ENCODE measurements at regions not wholly inside any gene's neighbourhood (a gene's known extent, or its start where the extent isn't known, plus 50 kb on each side); places are given as distances from the start of the nearest gene placed in this dataset.

DNA sequence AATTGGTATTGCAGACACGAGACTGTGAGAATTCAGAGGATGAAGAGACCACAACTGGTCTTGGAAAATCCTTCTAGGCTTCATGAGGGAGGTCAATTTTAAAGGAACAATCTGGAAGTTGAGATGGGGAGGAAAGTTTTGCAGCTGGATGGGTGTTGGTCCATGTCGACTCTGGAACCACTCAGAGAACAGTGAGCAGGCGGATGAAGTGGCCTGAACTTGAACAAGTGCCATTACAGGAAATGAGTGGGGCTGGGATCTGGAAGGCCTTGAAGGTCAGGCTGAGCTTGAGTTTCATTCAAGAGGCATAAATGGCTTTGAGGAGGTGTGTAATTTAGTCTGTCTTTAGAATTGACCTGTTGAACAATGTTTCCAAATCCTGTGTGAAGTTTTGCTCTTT, 140.9 kb downstream of the GALC start:
- Histone ChIP-seq H3K4me1 (ENCODE audit: control insufficient read depth, insufficient read depth, low read length, poor library complexity, severe bottlenecking) (no peaks in the 10 kb centered on the region), H3K27ac (ENCODE audit: insufficient read depth, low read length, poor library complexity, severe bottlenecking) (no peak overlapping the region), H3K36me3 (ENCODE audit: control insufficient read depth, insufficient read depth, low read length) (no peaks in the 10 kb centered on the region), H3K4me3 (ENCODE audit: insufficient read depth, low read depth, low read length, poor library complexity, severe bottlenecking) (no peak overlapping the region), H3K27me3 (replicated peaks; ENCODE audit: control insufficient read depth, insufficient read depth, low read length, poor library complexity, severe bottlenecking) (no peaks in the 10 kb centered on the region), H3K9me3 (ENCODE audit: control insufficient read depth, low read length) (no peaks in the 10 kb centered on the region)
- no peak for DNase-seq

DNA sequence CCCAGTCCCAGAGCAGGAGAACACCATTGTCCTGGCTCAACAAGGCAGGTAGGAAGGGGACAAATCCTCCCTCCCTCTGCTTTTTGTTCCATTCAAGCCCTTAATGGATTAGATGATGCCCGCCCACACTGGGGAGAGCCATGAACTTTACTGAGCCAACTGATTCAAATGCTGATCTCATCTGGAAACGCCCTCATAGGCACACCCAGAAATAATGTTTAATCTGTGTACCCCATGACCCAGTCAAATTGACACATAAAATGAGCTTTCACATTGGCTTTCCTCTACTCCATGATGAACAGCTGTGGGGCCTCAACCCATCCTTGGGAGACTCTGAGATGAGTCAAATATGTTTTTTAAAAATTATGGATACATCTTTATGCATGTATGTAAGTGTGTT, 141.8 kb downstream of the GALC start:
- Histone ChIP-seq H3K27ac (ENCODE audit: insufficient read depth, low read length, poor library complexity, severe bottlenecking) (no peak overlapping the region), H3K4me3 (ENCODE audit: insufficient read depth, low read depth, low read length, poor library complexity, severe bottlenecking) (no peak overlapping the region), H3K4me1 (ENCODE audit: control insufficient read depth, insufficient read depth, low read length, poor library complexity, severe bottlenecking) (no peaks in the 10 kb centered on the region), H3K27me3 (replicated peaks; ENCODE audit: control insufficient read depth, insufficient read depth, low read length, poor library complexity, severe bottlenecking) (no peaks in the 10 kb centered on the region), H3K36me3 (ENCODE audit: control insufficient read depth, insufficient read depth, low read length) (no peaks in the 10 kb centered on the region), H3K9me3 (ENCODE audit: control insufficient read depth, low read length) (no peaks in the 10 kb centered on the region)
- no peak for DNase-seq

DNA sequence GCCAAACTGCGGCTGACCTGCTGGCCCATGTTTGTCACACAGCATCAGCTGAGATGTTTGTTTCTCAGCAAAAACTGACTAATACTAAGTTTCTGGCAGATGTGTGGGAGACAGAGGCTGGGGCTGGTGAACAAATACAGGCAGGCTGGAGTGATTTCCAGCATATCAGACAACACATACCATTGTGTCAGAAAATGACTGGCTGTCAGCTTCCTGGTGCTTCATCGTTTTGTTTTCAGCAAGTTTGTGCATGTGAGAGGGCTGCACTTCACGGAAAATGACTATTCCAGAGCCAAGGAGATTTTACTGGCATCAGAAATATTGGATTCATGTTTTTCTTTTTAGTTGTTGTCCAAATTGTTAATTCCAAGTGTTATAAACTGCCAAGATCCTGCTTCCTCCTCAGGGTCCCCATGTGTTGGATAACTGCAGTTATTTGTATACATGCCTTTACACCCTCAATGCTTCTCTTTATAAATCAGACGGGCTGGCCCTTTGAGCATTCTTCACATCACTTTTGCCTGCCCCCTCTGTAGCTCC, 145.7 kb downstream of the GALC start:
- no peak for DNase-seq
- H3K27me3 ChIP-seq (replicated peaks; ENCODE audit: control insufficient read depth, insufficient read depth, low read length, poor library complexity, severe bottlenecking), result no peaks in the 10 kb centered on the region
- H3K27ac ChIP-seq (ENCODE audit: insufficient read depth, low read length, poor library complexity, severe bottlenecking), result no peak overlapping the region
- no peaks in the 10 kb centered on the region for H3K36me3 ChIP-seq (ENCODE audit: control insufficient read depth, insufficient read depth, low read length)
- H3K4me3 ChIP-seq (ENCODE audit: insufficient read depth, low read depth, low read length, poor library complexity, severe bottlenecking), result no peak overlapping the region
- no peaks in the 10 kb centered on the region for H3K4me1 ChIP-seq (ENCODE audit: control insufficient read depth, insufficient read depth, low read length, poor library complexity, severe bottlenecking)
- no peaks in the 10 kb centered on the region for H3K9me3 ChIP-seq (ENCODE audit: control insufficient read depth, low read length)

DNA sequence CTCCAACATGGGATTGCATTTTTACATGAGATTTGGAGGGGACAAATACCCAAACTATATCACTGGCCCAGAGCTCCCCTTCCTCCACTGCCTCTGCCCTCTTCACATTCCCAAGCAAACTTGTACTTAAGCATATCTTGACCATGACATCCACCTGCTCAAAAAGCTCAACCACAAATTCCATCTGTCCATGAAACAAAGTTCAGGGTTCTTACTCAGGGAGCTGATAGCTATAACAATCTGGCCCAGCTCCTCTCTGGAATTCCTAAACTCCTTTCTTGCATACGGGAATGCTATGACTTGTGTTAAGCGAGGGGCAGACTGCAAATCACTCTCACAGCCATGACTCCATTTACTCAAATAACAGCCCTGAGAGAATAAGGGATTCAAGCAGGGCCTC, 152.1 kb downstream of the GALC start:
- Histone ChIP-seq H3K27me3 (replicated peaks; ENCODE audit: control insufficient read depth, insufficient read depth, low read length, poor library complexity, severe bottlenecking) (no peaks in the 10 kb centered on the region), H3K36me3 (ENCODE audit: control insufficient read depth, insufficient read depth, low read length) (no peaks in the 10 kb centered on the region), H3K4me1 (ENCODE audit: control insufficient read depth, insufficient read depth, low read length, poor library complexity, severe bottlenecking) (no peaks in the 10 kb centered on the region), H3K4me3 (ENCODE audit: insufficient read depth, low read depth, low read length, poor library complexity, severe bottlenecking) (no peak overlapping the region), H3K9me3 (ENCODE audit: control insufficient read depth, low read length) (no peaks in the 10 kb centered on the region), H3K27ac (ENCODE audit: insufficient read depth, low read length, poor library complexity, severe bottlenecking) (no peak overlapping the region)
- DNase-seq, result no peak

DNA sequence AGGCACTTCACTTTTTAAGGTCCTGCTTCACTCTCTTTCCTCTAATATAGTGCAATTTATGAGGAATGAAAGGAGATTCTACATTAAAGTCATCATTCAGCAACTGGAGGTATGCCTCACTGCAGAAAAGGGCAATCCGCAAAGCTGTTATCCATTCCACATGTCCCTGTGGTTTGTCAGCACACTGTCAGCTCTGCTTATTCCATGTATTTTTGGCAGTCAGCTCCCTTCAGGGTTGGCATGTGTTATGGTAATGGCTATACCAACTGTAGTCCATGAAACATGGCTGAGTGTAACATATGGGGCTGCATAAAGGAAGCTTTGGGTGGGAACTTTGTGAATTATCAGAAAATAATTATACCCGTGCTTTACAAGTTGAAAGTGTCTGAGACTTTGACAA, 154.1 kb downstream of the GALC start:
- H3K36me3 ChIP-seq (ENCODE audit: control insufficient read depth, insufficient read depth, low read length), result no peaks in the 10 kb centered on the region
- no peaks in the 10 kb centered on the region for H3K27me3 ChIP-seq (replicated peaks; ENCODE audit: control insufficient read depth, insufficient read depth, low read length, poor library complexity, severe bottlenecking)
- no peaks in the 10 kb centered on the region for H3K4me1 ChIP-seq (ENCODE audit: control insufficient read depth, insufficient read depth, low read length, poor library complexity, severe bottlenecking)
- no peaks in the 10 kb centered on the region for H3K9me3 ChIP-seq (ENCODE audit: control insufficient read depth, low read length)
- no peak overlapping the region for H3K4me3 ChIP-seq (ENCODE audit: insufficient read depth, low read depth, low read length, poor library complexity, severe bottlenecking)
- no peak for DNase-seq
- H3K27ac ChIP-seq (ENCODE audit: insufficient read depth, low read length, poor library complexity, severe bottlenecking), result no peak overlapping the region

DNA sequence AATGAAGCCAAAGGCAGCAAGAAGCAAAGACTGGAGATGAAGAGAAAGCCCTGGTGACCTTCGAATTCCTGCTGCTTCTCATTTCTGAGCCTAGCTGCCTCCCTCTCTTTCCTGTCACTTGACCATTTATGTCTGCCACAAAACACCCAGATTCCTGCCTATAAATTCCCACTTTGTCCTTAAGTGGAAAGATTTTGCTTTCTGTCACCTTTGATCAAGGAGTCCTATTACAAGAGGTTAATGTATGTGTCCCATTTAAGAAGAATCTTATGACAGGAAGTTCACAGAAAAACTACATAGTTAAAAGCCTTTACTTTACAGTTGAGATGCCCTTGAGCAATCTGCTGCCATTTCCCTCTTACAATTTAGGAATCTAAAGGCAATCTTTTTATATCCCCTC, 155.7 kb downstream of the GALC start:
- H3K36me3 ChIP-seq (ENCODE audit: control insufficient read depth, insufficient read depth, low read length), result no peaks in the 10 kb centered on the region

DNA sequence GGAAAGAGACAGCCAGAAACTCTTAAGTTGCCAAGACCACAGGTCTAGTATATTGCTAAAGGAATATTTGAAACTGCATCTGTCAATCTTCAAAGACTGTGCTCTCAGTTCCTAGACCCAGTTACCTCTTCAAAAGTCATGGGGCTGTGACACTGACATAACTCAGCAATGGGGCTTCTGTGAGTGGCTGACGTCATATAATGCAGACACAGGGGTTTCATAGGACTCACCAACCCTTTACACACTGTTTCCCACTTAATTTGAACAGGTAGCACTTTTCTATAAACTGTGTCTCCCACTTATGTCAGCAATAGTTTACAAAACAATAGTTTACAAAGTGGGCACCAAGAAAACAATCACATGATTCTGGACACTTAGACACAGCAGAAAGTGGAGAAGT, 158.4 kb downstream of the GALC start:
- H3K27ac ChIP-seq (ENCODE audit: insufficient read depth, low read length, poor library complexity, severe bottlenecking), result no peak overlapping the region
- H3K4me3 ChIP-seq (ENCODE audit: insufficient read depth, low read depth, low read length, poor library complexity, severe bottlenecking), result no peak overlapping the region
- H3K4me1 ChIP-seq (ENCODE audit: control insufficient read depth, insufficient read depth, low read length, poor library complexity, severe bottlenecking), result no peaks in the 10 kb centered on the region
- H3K27me3 ChIP-seq (replicated peaks; ENCODE audit: control insufficient read depth, insufficient read depth, low read length, poor library complexity, severe bottlenecking), result no peaks in the 10 kb centered on the region
- no peaks in the 10 kb centered on the region for H3K9me3 ChIP-seq (ENCODE audit: control insufficient read depth, low read length)
- DNase-seq, result no peak
- H3K36me3 ChIP-seq (ENCODE audit: control insufficient read depth, insufficient read depth, low read length), result no peaks in the 10 kb centered on the region

More for the DNA sequence above, 155.7 kb downstream of the GALC start:
- Histone ChIP-seq H3K9me3 (ENCODE audit: control insufficient read depth, low read length) (no peaks in the 10 kb centered on the region), H3K27ac (ENCODE audit: insufficient read depth, low read length, poor library complexity, severe bottlenecking) (no peak overlapping the region), H3K4me3 (ENCODE audit: insufficient read depth, low read depth, low read length, poor library complexity, severe bottlenecking) (no peak overlapping the region), H3K27me3 (replicated peaks; ENCODE audit: control insufficient read depth, insufficient read depth, low read length, poor library complexity, severe bottlenecking) (no peaks in the 10 kb centered on the region), H3K4me1 (ENCODE audit: control insufficient read depth, insufficient read depth, low read length, poor library complexity, severe bottlenecking) (no peaks in the 10 kb centered on the region)
- DNase-seq, result no peak

DNA sequence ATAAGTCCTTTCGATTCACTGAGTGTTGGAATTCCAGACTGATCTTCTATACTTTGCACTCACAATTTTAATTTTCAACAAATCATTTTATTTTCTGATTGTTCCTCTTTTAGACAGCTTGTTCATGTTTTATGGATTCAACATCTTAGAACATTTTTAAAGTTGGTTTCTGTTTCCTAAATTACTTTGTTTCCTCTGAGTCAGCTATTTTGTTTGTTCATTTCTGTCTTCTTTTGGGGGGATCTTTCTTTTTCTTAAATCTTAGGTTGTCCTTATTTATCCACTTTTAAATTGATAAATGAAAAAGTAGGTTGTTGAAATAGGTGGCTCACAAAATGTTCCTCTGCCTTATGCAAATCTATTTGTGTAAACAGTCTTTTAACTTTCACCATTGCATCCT, 160.0 kb downstream of the GALC start:
- DNase-seq, result no peak
- Histone ChIP-seq H3K27me3 (replicated peaks; ENCODE audit: control insufficient read depth, insufficient read depth, low read length, poor library complexity, severe bottlenecking) (no peaks in the 10 kb centered on the region), H3K27ac (ENCODE audit: insufficient read depth, low read length, poor library complexity, severe bottlenecking) (no peak overlapping the region)

DNA sequence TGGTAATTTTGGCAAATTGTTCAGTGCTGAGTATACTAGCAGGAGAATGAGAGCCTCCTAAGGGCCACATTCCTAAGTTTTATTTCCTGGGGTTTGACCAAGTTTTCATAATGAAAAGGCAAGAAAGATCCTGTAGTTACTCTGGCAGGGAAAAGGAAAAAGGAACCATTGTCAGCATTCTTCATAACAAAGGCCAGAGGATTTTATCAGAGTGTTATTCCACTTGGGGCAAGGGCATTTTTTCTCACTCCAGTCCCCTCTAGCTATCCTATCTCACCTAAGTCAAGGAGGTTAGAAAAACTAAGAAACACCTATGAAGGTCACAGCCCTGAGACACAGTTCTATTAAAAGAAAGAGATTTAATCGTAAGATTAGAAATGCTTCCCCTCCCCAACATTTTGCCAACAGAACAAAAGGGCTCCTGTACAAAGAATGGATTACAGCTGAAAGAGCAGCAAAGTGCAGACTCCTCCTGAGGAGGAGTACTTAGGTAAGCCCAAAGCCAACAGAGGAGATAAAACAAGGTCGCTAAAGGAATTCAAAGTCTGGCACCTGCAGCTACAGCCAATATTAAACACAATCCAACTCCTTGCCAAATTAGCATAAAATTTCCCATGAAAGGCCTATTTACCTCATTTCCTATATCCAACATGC, 162.4 kb downstream of the GALC start:
- Histone ChIP-seq H3K27me3 (replicated peaks; ENCODE audit: control insufficient read depth, insufficient read depth, low read length, poor library complexity, severe bottlenecking) (no peaks in the 10 kb centered on the region), H3K4me3 (ENCODE audit: insufficient read depth, low read depth, low read length, poor library complexity, severe bottlenecking) (no peak overlapping the region), H3K9me3 (ENCODE audit: control insufficient read depth, low read length) (no peaks in the 10 kb centered on the region), H3K36me3 (ENCODE audit: control insufficient read depth, insufficient read depth, low read length) (no peaks in the 10 kb centered on the region), H3K27ac (ENCODE audit: insufficient read depth, low read length, poor library complexity, severe bottlenecking) (no peak overlapping the region), H3K4me1 (ENCODE audit: control insufficient read depth, insufficient read depth, low read length, poor library complexity, severe bottlenecking) (no peaks in the 10 kb centered on the region)
- no peak for DNase-seq

More for the DNA sequence above, 160.0 kb downstream of the GALC start:
- no peak overlapping the region for H3K4me3 ChIP-seq (ENCODE audit: insufficient read depth, low read depth, low read length, poor library complexity, severe bottlenecking)
- no peaks in the 10 kb centered on the region for H3K9me3 ChIP-seq (ENCODE audit: control insufficient read depth, low read length)
- no peaks in the 10 kb centered on the region for H3K36me3 ChIP-seq (ENCODE audit: control insufficient read depth, insufficient read depth, low read length)
- H3K4me1 ChIP-seq (ENCODE audit: control insufficient read depth, insufficient read depth, low read length, poor library complexity, severe bottlenecking), result no peaks in the 10 kb centered on the region

DNA sequence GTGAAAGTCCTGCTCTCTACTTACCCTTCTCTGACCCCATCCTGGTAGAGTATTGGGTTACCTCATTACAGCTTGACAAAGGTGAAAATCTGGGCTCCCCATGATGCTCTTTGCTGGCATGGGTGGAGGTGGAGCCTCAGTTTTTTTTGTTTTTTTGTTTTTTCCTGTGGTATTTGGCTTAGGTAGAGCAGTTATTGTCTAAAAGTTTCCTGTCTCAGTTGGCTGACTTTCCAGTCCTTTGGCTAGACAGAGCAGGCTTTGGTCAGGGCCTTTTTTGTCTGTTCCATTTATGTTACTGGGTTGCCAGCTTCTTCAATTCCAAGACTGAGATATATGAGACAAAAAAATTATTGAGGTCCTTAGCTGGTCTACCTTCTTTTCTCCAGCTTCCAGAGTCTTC, 163.4 kb downstream of the GALC start:
- no peaks in the 10 kb centered on the region for H3K4me1 ChIP-seq (ENCODE audit: control insufficient read depth, insufficient read depth, low read length, poor library complexity, severe bottlenecking)
- no peak overlapping the region for H3K27ac ChIP-seq (ENCODE audit: insufficient read depth, low read length, poor library complexity, severe bottlenecking)
- no peak for DNase-seq
- H3K4me3 ChIP-seq (ENCODE audit: insufficient read depth, low read depth, low read length, poor library complexity, severe bottlenecking), result no peak overlapping the region
- H3K9me3 ChIP-seq (ENCODE audit: control insufficient read depth, low read length), result no peaks in the 10 kb centered on the region
- H3K27me3 ChIP-seq (replicated peaks; ENCODE audit: control insufficient read depth, insufficient read depth, low read length, poor library complexity, severe bottlenecking), result no peaks in the 10 kb centered on the region
- H3K36me3 ChIP-seq (ENCODE audit: control insufficient read depth, insufficient read depth, low read length), result no peaks in the 10 kb centered on the region
